NCI-H82 treated with DMSO at 0.1 percent for 48 hours (cell line): ENCODE measurements at regions not wholly inside any gene's neighbourhood (a gene's known extent, or its start where the extent isn't known, plus 50 kb on each side); places are given as distances from the start of the nearest gene placed in this dataset.

Experiments used
- DNase-seq: peaks from one replicate; lab custom pipeline; 2025; ENCODE audit not compliant: unreplicated experiment; lab: John Stamatoyannopoulos, UW

GRCh38 chr6:22621701-22622100 is 52.3 kb downstream of the HDGFL1 start:
- no peak for DNase-seq

DNA sequence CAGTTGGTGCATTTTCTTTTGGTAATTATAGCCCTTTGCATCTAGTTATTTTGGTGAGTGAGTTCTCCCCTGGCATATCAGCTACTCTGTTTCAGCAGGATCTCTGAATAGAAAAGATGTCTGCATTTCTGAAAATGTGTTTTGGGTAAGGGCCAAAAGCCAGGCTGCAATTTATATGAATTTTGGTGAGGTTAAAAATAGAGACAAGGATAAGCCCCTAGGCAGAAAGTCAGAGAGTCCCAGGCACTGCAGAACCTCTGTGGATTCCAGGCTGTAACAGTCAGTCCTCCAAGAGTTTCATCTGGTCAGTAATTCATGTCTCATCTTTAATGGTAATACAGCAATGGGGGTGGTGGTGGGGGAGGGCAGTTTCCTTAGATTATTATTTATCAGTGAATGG is 53.0 kb downstream of the HDGFL1 start:
- no peak for DNase-seq

GRCh38 chr6:22622813-22623212 is 53.4 kb downstream of the HDGFL1 start:
- DNase-seq: no peak

GRCh38 chr6:22627644-22628043 is 58.3 kb downstream of the HDGFL1 start:
- DNase-seq: no peak

DNA sequence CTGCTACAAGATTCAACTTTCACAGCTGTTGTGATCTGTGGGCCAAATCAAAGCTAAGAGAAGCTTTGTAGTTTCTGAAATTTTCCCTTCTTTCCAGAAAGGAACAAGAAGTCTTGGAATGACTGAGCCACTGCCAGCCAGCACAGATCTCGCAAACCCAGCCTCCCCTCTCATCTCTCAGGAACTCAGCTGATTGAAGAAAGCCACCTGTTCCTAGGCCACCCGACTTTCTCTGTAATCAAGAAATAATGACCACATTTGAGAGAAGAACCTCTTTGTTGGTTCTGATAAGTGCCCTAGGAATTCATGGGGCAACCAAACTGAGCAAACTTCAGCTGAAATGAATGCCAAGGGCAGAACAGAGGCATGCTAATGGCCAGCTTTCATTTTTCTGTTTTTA is 61.7 kb downstream of the HDGFL1 start:
- no peak for DNase-seq

DNA sequence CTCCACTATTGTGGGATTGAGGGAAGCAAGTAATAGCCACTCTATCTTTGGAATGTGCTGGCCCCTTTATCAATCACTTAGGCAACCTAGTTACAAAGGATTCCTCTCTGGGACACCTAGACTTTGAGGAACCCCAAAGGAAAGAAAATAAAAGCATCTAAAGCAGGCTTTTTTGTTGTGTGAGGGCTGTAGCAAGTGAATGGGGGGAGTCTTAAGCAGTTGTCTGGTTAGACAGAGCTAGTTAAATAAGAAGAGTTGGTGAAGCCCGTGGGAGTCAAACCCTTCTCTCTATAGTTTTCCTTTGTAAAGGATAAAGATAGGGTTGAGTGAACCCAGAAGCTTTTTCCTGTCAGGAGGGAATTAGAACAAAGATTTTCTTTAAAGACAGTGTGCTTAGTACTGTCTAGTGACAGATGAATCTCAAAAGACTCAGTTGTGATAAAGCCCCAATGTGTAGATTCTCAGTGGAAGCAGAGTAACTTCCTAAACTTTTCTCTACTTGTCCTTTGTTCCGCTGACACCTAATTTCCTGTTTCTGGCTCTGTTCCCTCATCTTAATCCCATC is 63.3 kb downstream of the HDGFL1 start:
- no peak for DNase-seq

DNA sequence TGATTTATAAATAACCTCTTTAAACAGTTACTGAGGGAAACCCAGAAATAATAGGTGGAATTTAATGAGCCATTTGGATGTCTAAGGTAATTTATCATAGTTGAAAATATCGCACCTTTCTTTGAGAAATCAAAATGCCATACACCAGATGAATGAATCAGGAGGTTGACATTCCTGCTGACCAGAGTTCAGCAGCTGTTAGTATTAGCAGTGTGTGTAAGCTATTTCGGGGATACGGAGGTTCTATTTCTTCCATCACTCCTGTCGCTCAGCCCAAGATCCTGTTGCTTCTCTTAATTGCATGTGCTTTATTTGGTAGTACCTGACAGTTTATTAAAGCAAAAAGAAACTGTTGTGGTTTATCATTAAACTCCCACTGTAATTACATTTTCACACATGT is 67.1 kb downstream of the HDGFL1 start:
- DNase-seq: no peak

GRCh38 chr6:22637782-22638181 is 68.4 kb downstream of the HDGFL1 start:
- no peak for DNase-seq

- DNase-seq: no peak
These were observed 69.0 kb downstream of the HDGFL1 start for GRCh38 chr6:22638320-22638719.

GRCh38 chr6:22642254-22642653 is 72.9 kb downstream of the HDGFL1 start:
- DNase-seq: no peak

DNA sequence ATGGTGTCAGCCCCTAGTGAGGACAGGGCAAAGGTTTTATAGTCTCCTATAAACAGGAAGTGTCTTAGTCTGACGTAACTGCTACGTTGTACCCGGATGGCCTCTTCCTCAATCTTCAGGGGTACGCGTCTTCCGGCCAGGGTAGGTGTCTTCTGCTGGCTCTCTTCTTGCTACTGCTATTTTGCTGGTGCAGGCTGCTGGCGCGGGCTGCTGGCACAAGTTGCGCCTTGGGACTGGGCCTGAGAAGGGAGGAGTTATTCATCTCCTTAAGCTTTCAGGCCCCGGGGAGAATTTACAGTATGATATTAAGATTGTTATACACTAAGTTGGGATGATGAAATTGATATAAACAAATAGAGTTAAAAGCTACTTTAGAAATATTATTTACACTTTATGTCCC is 74.4 kb downstream of the HDGFL1 start:
- DNase-seq: no peak

- DNase-seq: no peak
These were observed 78.4 kb downstream of the HDGFL1 start for GRCh38 chr6:22647719-22648118.

DNA sequence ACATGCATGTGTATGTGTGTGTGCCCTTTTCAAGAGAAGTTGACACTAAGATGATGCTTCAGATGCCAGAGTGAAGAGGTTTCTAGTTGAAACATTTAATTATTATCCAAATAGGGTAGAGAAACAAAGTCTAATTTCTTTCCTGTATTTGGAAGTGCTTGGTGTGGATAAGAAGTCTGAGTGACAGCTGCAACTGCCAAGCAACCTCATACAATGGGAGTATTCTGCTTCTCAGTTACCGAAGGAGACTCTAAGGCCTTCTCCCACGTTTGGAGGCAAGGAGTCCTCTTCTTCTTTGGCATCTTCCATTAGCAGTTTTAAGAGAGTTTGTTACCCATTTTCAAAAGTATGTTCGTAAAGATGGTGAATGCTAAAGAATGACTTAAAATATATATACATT is 82.4 kb downstream of the HDGFL1 start:
- no peak for DNase-seq

- no peak for DNase-seq
These were observed 84.7 kb downstream of the HDGFL1 start for GRCh38 chr6:22653980-22654610.

- DNase-seq: no peak
These were observed 87.5 kb downstream of the HDGFL1 start for GRCh38 chr6:22656706-22657351.

DNA sequence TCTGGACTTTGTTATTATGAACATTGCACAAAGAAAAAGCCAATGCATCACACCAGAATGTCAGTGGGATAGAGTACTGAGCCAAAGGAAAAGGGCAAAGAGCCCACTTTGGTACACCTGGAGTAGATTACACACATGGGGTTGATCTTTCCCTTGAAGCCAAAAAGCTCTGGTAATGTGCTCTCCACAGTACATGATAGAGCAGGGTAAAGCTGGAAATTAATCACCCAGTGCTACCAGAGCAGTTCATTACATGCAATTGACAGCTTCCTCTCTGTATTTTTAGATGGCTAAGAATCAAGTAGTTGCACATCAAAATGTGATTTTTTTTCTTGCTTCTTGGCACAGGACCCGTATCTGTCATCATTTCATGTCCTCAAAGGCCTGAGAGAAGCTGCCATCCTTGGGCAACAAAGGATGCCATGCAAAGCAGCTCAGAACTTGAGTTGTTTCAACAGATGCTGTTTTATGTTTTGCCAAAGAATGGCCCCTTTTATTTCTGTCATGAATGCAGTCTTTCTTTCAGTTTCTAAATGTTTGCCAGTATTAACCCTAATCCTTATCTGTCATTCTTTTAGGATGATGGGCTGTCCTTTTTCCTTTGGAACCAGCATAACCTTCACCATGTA is 88.1 kb downstream of the HDGFL1 start:
- no peak for DNase-seq

GRCh38 chr6:22658183-22658582 is 88.8 kb downstream of the HDGFL1 start:
- no peak for DNase-seq

DNA sequence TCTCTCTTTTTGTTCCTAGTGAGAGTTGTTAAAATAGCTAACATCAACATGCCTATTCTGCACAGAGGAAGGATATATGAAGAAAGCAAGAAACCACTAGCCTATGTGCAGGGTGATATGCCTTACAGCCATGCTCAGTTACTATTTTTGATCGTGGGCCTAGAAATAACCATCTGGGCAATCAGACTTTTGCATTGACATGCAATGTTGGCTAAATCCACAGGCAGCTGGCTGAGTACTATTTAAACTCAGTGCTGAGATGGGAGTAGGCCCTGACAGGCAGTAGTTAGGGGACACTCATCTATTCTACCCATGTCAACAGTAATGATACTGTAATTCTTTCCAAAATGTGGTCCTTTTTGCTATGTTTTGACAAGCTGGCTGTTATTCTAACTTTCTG is 89.6 kb downstream of the HDGFL1 start:
- no peak for DNase-seq

DNA sequence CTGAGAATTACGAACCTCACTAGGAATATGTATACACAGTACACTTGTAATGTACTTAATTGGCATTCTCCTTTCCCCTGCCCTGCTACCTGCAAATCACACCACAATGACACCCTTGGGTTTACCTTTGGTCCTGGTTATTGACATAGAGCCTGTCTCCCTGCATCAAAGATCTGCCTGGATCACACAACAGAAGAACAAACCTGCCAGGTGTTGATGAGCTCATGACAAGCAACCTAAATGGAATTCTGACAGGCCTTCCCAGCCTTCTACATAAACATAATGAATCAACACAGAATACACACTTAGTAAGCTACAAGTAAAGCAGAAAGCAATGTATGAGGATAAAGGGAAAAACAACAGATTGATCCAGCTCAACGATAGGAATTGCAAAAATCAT is 95.6 kb downstream of the HDGFL1 start:
- no peak for DNase-seq

- no peak for DNase-seq
These were observed 96.7 kb downstream of the HDGFL1 start for GRCh38 chr6:22666021-22666420.

DNA sequence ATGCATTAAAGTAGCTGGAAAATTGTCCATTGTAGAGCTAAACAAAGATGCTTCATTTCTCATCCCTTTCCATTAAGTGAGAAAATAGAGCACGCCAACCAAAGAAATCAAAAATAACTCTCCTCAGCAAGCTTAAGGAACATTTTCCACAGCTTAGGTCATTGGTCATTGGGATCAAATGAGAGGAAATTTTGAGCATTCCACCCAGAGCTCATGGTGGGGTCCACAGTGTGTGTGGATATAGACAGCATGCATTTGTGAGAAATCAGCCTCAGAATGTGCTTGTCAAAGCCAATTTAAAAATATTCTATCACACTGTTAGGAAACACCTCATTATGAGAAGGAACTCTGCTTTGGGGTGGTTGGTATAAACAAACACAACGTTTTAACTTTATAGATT is 97.2 kb downstream of the HDGFL1 start:
- DNase-seq: no peak

GRCh38 chr6:22667855-22668254 is 98.5 kb downstream of the HDGFL1 start:
- DNase-seq: no peak
